Left ventricle myocardium superior (tissue), 1 donor: ENCODE measurements at regions not wholly inside any gene's neighbourhood (a gene's known extent, or its start where the extent isn't known, plus 50 kb on each side); places are given as distances from the start of the nearest gene placed in this dataset.
"Not testable (repeated sequence)": the region's sequence is repeated elsewhere in the genome, so short reads cannot be mapped to it uniquely, and the experiment has no call there.

ENCODE experiments used
- ATAC-seq: fragments of 200-7000 bp; cut with Tn5 transposase; one replicate; pipeline ENCODE4 v1.9.1; 2020; ENCODE audit warnings: mild to moderate bottlenecking, moderate library complexity
- DNase-seq: peaks from one replicate; pipeline ENCODE4 v3.0.0-alpha.2; 2020
- intact Hi-C: fragments of 100-400 bp; cut with micrococcal nuclease; formaldehyde crosslinking; loops from one replicate; pipeline ENCODE4 v1.11.0; 2022
- donor health status: DM: no; HTN: yes; CAD: no; lungs with severe emphysema.

DNA sequence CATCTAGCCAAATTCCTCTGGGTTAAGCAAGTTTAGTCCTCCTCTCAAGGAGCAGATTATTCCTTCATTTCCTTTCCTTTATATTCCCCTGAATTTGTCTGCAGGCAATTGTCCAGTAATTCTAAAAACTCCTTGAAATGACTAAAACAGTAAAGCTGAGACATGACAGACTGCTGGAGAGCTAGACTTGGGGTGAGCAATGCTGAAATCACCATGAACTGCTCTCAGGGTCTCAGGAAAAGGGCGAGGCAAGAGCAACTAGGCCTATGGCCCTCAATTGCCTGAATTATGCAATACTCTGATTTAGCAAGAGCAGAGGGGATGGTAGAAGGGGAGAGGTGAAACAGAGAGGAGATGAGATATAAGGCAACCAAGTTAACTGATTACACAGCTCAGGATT, 172.9 kb upstream of the NREP start:
- DNase-seq (no peak), ATAC-seq (peak; percentile 82)
- intact Hi-C loops, result no loop called here

GRCh38 chr5:111929261-111929660, 172.3 kb upstream of the NREP start:
- ATAC-seq (no peak), DNase-seq (no peak)
- intact Hi-C loops, result no loop called here

GRCh38 chr5:111928511-111928910, 171.5 kb upstream of the NREP start:
- DNase-seq (no peak), ATAC-seq (no peak)
- intact Hi-C loops, result no loop called here

DNA sequence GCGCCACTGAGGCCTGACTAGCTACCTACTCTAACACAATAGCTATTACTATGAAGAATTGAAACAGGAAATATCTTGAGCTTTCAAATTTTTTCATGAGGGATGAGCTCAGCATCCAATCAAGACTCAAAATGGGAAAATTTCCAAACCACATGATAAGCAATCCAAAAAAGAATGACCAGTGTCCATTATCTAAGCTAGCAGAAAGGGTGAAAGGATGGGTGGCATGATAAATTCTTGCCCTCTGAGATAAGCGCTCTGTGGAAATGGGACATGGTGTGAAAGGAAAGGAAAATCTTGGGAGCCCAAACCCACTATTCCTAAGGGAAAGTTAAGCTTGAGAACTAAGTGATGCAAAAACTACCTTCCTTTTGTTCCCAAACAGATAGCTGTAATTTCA, 170.2 kb upstream of the NREP start:
- ATAC-seq (no peak), DNase-seq (no peak)
- intact Hi-C loops, result no loop called here

- intact Hi-C loops, result no loop called here
- DNase-seq (no peak), ATAC-seq (no peak)
Observed at GRCh38 chr5:111926026-111926425, 169.0 kb upstream of the NREP start.

DNA sequence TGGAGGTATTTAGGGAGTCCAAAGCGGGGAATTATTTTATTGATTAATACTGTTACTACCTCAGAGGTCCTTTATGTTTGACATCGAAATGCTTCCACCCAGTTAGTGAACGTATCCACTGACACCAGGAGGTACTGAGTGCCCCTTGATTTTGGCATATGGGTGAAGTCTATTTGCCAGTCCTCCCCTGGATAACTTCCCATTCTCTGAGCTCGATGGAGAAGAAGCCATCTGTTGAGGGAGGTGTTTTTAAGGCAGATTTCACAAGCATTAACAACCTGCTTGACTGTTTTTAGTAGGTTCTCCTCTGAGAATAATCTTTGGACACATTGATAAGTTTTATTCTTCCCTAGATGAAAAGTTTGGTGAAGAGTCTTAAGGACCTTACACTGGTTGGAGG, 165.3 kb upstream of the NREP start:
- intact Hi-C loops, result no loop called here
- ATAC-seq (no peak), DNase-seq (no peak)

DNA sequence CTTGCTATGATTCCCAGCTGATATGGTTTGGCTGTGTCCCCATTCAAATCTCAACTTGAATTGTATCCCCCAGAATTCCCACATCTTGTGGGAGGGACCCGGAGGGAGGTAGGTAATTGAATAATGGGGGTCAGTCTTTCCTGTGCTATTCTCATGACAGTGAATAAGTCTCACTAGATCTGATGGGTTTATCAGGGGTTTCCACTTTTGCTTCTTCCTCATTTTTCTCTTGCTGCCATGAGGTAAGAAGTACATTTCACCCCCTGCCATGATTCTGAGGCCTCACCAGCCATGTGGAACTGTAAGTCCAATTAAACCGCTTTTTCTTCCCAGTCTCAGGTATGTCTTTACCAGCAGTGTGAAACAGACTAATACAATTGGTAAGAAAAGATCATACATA, 164.7 kb upstream of the NREP start:
- DNase-seq, intact Hi-C loops, ATAC-seq: not testable (repeated sequence)

DNA sequence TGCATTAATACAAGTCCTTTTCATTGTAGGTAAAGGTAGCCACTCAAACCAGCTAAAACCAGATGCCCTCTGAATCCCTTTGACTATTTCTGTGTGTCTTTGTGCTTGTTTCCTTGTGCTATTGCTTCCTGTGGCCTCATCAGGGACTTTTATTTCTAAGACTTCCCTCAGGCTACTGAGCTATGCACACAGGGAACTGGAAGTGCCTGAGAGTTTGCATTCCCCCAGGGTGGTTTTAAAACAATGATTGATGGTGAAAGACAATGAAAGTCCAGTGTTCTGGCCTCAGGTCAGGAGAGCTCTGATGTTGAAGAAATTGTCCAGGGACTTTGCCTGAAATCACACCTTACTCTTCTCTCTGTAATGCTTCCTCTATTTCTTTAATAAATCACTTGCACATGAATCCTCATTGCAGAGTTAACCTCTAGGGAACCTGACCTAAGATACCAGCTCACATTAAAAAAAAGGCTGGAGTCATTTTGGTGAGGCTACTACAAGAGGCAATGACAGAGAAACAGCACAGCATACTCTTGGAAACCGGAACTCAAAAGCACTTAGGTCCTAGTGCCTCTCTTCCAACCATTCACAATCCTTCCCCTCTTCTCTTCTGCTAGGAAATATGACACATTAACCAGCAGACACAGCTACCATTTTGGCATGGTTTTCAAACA, 158.1 kb upstream of the NREP start:
- no peak for ATAC-seq

GRCh38 chr5:111902436-111902835, 145.4 kb upstream of the NREP start:
- DNase-seq (no peak), ATAC-seq (no peak)
- intact Hi-C loops, result no loop called here

More for the DNA sequence above, 158.1 kb upstream of the NREP start:
- no peak for DNase-seq
- intact Hi-C loops, result no loop called here

GRCh38 chr5:111901296-111901695, 144.3 kb upstream of the NREP start:
- DNase-seq (no peak), ATAC-seq (no peak)
- intact Hi-C loops, result no loop called here

DNA sequence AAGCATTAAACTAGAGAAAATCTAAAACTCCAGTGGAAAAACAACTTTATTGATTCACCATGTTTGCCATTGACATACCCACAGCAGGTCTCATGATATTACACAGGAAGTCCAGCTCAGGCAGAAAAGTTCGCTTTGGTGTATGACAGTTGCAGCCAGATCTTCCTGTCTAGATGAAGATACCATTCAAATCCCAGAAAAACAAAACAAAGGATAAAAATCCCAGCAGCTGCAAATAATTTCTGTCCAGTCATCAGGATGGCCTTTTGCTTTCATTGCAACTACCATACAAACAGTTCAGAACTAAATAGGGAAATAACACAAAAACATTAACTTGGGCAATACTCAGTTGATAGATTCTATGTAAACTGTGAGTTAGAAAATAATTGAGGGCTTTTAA, 136.0 kb upstream of the NREP start:
- intact Hi-C loops, result no loop called here
- ATAC-seq (no peak), DNase-seq (no peak)

DNA sequence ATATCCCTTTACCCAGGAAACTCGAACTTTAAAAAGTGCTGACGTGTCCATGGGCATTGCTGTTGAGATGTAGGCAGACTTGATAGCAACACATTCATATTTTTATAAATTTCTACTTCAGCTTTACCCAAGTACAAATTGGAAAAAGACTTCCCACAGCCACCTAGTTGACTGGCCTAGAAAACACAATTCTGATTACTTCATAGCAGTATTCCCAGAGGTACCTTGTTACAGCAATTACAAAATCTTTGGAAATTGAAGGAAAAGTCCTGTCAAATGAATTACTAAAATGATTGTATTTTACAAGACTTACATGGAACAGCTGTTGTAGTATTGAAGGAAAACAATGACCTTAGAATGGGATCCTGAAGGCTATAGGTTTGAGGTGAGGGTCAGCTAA, 130.7 kb upstream of the NREP start:
- peak; percentile 76 for ATAC-seq
- no peak for DNase-seq
- intact Hi-C loops, result no loop called here

- DNase-seq (no peak), ATAC-seq (no peak)
- intact Hi-C loops, result no loop called here
Observed at GRCh38 chr5:111869681-111870080, 112.7 kb upstream of the NREP start.

- no peak for ATAC-seq
- intact Hi-C loops, result no loop called here
- DNase-seq, result no peak
Observed at GRCh38 chr5:111865356-111865755, 108.4 kb upstream of the NREP start.

- intact Hi-C loops, result no loop called here
- no peak for DNase-seq
- no peak for ATAC-seq
Observed at GRCh38 chr5:111863801-111864200, 106.8 kb upstream of the NREP start.

GRCh38 chr5:111859533-111860270, 102.7 kb upstream of the NREP start:
- DNase-seq, result no peak
- peak; percentile 76 for ATAC-seq
- intact Hi-C loops, result no loop called here

- intact Hi-C loops, result no loop called here
- DNase-seq, result no peak
- ATAC-seq, result peak; percentile 86
Observed at GRCh38 chr5:111859031-111859430, 102.0 kb upstream of the NREP start.

- DNase-seq (no peak), ATAC-seq (no peak)
- intact Hi-C loops, result no loop called here
Observed at GRCh38 chr5:111857623-111858022, 100.6 kb upstream of the NREP start.

DNA sequence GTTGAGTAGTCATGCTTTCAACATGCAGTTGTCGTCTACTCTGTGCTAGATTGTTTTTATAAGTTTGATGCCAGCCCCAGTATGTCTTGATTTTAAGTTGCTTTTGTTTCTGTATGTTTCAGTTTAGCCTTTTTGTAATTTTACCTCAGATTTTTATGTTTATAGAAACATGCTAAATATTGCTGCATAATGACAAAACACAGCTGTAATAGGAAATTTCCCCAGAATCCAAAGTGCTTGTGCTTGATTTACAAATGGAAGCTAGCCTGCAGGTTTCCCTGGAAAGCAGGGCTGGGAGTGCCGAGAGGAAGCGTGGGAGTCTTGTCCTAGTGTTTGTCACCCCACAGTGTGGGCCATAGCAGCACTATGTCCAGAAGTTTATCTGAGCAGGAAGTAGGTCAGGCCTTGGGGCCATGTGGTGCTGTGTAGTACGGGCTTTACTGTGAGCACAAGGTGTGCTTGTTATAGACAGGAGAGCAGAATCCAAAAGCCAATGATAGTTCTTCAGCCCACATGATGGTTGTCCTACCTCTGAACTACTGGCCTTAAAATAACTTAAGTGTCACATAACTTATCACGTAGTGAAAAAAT, 100.0 kb upstream of the NREP start:
- intact Hi-C loops, result no loop called here
- peak; percentile 55 for ATAC-seq
- peak; percentile 28 for DNase-seq

DNA sequence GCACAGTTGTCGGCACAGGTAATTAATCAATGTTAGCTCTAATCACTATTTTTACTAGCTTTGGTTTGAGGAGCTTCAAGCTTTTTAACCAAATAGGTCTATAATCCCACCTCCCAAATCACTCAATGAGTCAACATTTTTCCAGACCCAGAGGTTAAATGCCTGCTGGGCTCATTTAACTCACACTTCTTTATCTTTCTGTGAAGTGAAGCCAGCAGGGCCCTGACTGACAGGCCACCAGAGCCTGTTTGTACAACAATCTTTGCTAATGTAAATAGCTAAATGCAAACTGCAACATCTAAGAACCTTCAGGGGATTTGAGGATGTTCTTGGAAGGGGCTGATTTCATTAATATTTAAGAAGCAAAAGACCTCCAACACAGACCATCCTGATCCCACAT, 98.4 kb upstream of the NREP start:
- ATAC-seq (peak; percentile 50), DNase-seq (no peak)
- intact Hi-C loops, result no loop called here

DNA sequence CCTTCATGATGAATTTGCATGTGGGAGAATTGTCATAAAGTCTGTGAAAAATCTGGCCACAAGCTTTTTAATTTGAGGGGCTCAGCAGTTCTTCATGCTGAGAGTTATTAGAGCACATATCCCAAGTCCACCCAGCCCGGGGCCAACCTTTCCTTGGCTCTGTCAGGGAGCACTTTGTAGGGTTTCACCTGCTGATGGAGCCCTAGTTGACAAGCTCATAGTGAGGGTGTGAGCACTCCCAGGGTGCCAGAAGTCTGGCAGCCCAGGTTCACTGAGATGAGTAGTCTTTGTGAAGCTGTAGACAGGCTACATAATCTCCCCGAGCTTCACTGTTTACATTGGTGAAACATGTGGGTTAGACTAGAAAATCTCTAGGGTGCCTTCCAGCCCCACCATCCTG, 97.2 kb upstream of the NREP start:
- ATAC-seq (peak; percentile 59), DNase-seq (peak; percentile 28)
- intact Hi-C loops, result no loop called here
